Left renal pelvis (tissue), 4 donors: ENCODE measurements at regions not wholly inside any gene's neighbourhood (a gene's known extent, or its start where the extent isn't known, plus 50 kb on each side); places are given as distances from the start of the nearest gene placed in this dataset.

Experiments used
- DNase-seq, 4 donors: peaks; one replicate each; pipeline ENCODE4 v3.0.0-alpha.2; 2013; ENCODE audit warnings: low read depth in 4 of 4, low spot score in 3 of 4

DNA sequence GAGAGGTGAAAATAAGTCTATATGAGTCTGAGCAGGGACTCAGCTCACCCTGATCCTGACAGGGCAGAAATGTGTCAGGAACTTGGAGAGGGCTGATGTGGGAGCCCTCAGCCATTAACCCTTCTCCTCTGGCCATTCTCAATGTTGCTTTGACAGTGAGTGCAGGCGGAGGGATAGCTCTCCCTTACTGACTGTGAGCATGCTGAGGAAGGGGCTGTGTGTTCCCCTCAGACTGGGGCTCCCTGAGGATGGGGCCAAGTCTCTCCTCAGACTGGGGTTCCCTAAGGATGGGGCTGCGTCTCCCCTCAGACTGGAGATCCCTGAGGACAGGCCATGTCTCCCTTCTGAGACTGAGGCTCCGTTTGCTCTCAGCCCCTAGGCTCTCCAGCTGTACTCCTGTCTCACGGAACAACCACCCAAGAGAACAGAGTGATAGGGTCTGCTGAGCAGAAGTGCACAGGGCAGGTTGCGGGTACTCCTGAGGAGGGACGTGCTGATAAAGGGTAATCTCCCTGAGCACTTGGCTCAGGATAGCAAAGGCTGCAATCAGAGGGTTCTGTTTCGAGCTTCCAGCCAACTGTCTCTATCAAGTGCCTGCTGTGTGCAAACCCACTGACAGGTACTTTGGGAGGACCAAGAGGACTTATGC lies 141.0 kb downstream of the MRPL14 start:
- DNase-seq = no peak

DNA sequence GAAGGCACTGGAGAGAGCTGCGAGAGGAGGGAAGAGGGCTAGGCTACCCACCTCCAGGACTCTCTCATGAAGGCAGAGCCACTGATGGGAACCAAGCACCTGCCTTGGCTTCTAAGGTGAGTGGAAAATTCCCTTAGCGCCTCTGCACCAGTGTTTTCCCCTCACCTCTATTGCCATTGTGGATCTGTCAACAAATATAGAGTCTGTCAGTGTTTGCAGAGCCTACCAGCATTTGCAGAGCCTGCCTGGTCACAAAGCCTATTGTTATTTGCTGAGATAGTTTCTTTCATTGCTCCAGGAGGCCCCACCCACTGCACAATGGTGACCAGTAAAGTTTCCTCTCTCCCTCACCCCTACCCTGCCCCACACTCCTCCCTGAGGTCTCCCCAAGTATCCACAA lies 141.9 kb downstream of the MRPL14 start:
- DNase-seq = no peak

DNA sequence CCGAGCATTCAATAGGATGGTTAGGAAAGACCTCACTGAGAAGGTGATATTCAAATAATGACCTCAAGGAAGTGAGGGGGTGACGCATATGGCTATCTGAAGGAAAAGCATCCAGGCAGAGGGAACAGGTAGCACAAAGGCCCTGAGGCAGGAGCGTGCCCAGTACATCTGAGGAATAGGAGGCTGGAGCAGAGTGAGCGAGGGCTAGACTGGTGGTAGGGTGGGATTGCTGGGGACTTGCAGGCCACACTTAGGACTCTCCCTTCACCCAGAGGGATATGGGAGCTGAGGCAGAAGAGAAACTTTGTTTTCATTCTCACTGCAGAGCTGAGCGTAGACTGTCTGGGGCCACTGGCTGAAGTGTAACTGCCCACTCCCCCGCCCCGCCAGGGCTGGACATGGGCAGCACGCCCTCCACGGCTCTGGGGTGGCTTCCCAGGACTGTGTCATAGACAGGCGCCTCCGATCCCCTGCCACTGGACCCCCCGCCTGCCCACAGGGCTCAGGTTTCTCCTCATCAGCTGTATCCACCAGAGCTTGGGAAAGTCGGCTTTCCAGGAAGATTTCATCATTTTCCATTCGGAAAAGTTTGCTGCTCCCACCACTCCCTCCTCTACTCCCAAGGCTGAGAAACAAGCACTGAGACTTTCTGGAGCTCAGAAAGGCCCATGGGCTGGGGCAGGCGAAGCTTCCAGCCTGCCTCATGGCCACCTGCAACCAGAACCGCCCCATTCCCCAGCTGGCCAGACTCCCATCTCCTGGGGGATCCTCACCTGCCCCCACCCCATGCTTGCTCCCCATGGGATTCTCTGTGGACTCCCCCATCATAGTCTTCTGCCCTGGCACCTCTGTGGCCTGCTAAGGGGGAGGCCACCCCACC lies 142.6 kb downstream of the MRPL14 start:
- no peak for DNase-seq

DNA sequence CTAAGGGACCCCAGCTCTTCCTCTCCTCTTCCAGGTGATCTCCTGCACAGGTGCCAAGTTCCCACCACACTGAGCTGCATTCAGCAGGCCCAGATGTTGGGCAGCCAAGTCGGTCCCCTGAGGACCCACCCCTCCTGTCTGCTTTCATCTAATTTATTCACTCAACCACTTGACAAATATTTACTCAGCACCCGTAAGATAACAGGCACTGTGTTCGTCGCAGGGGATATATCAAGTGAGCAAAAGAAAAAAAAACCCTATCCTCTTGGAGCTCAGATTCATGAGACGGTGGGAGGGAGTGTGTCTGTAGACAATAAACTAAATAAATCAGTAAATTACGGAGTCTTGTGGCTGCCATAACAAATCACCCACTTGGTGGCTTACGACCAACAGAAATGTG lies 143.6 kb downstream of the MRPL14 start:
- no peak for DNase-seq

DNA sequence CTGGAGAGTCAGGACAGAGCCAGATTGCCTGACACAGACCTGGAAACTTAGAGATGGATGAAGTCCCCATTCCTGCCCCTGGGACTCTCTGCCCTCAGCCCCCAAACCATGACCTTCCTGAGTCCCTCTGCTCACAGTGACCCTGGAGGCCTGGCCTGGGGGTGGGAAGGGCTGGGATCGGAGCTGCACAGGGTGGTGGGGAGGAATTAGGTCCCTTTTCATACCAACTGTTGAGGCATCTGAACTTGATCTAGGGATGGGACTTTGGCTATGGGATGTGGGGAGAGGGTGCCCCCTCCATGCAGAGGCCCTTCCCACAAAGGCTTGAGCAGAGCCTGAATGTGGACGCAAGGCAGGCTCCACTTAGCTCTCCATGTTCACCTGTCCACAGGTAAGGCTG lies 144.1 kb downstream of the MRPL14 start:
- no peak for DNase-seq

DNA sequence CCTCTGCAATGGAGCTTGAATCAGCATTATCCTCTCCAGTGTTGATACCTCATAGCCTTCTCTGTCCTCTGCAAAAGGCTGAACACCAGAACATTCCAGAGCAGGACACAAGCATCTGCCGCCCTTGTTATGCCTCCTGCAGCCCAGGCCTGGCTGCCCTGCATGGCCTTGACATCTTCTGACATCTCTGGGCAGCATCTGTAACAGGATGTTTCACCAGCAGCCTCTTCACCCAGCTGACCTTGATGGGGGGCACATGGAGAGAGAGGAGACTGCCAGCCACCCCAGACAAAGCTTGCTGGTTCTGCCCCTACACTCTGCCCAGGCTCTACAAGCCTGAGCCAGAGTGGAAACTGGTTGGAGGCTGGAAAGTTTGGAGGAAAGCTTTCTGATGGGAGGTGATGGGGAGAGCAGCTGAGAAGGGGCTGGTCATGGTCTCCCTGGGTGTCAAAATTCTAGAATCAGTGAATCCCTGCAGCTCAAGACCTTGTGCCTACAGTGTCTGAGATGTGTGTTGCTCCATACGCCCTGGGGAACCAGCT lies 145.1 kb downstream of the MRPL14 start:
- DNase-seq = no peak

DNA sequence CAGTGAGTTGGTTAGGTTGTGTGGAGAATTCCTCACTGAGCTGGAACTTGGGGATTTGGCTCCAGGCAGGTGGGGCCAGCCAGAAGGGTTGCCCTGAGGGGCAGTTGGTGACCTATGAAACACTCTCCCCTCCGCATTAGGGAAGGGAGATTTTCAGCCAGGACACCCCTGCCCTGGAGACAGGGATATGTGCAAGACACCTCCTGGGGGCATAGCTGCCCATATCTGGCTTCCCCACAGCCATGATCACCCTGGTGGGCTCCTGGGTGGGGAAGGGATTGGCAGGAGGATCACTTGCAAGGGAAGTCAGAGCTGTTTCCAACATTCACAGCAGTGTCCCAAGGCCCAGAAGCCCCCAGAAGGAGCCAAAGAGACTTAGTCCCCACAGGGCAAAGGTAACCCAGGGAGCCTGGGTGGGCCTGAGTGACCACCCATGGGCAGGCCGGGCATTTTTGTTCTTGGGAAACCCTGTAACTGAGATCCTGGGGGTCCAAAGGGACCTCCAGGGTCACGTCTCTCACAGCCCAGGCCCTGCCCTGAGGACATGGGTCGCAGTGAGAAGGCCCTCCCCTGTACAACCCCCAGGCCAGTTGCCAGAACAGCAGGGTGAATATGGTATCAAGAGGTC lies 145.8 kb downstream of the MRPL14 start:
- no peak for DNase-seq

DNA sequence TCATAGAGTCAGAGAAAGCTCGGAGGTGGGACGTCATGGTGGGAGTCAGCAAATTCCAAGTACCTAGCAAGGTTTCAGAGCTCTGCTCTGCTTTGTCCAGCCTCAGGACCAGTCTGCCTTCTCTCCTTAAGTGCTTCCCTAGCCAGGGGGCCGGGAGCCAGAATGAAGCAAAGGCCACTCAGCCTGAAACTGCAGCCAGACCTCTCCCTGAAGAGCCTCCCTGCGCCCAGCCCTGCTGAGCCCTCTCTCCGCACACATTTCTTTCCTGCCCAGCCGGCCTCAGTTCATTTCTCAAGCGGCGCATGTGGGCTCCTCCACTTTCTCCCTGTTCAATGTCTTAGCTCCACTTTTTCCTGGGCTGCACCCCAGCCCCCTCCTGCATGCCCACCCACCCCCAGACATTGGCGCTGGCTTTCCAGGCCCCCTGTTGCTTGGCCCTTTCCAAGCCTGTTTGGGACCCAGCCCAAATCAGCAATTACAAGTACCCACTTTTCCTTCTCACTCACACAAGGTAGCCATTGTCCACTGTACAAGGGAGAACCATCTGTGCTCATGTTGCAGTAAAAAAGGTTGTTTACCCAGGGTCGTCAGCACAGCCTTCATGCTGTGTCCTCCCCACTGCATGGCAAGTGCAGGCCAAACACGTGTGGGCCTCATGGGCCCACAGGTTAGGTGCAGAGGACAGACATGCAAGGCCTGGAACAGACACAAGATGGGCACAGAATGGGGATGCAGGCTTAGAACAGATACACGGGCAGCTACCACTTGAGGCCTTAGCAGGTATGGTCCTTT lies 147.1 kb downstream of the MRPL14 start:
- DNase-seq = no peak

DNA sequence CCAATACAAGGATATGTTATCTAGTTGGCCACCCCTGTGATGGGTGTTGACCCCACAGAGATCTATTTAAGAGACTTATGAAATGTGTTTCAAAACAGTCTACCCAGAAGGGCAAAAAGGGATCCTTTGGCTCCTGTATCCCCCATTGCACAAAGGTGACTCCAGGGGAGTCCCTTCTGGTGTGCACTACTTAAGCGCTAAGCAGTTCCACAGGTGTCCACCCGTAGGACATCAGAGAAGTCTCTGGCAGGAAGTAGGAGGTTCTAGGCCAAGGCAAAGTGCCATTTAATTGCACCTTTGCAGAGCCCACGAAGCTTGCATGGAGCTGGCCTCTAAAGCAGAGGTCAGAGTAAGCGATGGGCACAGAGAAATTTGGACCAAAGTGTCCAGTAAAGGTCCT lies 147.7 kb downstream of the MRPL14 start:
- DNase-seq = no peak

DNA sequence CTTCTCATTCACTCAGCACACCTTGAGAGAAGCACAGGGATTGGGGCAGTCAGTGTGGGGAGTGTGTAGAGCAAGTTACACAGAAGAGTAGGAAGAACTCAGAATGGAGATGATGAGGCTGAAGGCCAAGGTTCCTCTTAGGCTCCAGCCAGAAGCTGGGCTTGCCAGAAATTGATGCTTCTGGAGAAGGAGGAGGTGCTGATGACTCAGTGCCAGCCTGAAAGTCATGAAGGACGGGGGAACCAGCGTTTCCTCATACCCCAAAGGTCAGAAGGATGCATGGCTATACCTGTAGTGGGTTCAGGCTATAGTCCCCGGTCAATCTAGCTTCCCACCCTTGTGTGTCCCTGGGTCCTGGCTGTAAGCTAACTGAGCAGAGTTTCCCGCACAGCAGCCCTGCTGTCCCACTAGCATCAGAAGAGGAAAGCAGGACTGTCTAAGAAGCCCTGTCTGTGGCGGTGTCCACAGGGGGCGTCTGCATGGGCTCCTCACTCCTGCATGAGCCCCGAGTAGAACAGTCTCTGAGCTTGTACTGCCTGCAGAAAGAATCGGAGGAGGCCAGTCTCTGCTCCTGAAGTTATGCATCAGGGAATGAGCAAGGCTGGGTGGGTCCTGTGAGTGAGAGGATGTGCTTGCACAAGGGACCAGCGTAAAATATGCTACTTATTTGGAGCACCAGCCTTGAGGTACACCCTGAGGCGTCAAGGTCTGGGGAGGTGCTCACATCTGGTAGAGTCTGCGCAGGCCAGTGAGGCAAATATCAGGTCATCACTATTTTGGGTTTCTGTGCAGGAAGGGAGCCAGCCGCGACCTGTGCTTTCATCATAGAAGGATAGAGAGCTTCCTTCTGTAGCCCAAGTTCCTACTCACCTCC lies 148.5 kb downstream of the MRPL14 start:
- no peak for DNase-seq

DNA sequence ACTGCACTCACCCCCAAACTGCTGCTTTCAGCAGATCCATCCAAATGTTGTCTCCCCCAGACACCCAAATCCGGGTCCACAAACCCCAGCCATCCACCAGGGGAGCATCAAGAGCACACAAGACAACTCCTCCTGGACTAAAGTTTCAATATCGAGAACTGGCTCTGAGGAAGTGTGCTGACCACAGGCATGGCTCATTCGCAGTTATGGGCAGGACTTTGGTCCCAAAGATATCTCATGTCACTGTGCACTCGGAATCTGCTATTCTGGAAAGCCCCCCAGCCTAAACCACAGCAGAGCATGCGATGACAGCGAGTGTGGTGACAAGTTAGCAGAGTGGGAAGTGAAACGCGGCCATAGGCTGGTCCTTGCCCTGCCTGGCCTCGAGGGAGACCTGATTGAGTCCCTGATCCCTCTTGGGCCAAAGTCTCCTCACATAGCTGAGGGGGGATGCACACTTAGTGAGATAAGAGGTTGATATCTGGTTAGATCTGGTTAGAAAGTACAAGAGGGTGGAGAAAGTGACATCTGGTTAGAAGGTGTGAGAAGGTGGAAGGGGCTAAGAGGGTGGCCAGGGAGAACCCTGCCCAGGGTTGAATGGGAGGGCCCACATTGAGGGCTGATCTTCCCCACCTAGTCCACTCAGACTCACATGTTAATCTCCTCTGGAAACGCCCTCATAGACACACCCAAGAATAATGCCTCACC lies 149.7 kb downstream of the MRPL14 start:
- no peak for DNase-seq

DNA sequence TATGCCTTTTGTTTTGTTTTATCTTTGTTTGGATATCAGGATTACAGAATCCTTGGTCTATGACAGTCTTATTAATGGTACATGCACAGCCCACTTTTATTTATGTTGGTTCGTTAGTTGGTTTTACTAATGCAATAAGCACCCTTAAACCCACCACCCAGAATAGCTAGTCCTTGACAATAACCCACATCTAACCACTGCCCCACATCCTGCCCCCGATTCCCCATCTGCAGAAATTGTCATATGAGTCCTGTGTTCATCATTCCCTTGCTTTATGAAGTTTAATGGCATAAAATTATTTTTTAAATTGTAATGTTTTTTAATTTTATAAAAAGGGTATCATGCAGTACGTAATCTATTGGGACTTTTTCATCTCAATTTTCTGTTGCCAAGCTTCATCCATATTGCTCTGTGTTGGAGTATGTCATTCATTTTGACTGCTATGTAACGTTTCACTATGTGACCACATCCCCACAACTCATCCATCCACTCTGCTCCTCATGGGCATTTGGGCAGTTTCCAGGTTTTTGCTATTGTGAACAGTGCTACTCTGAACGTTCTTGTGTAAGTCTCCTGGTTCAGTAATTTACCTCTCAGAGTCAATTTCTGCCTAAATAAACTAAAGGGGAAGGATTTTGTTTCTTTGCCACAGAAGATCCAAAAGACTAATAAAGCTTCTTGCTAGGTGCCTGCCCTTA lies 150.4 kb downstream of the MRPL14 start:
- DNase-seq = no peak

DNA sequence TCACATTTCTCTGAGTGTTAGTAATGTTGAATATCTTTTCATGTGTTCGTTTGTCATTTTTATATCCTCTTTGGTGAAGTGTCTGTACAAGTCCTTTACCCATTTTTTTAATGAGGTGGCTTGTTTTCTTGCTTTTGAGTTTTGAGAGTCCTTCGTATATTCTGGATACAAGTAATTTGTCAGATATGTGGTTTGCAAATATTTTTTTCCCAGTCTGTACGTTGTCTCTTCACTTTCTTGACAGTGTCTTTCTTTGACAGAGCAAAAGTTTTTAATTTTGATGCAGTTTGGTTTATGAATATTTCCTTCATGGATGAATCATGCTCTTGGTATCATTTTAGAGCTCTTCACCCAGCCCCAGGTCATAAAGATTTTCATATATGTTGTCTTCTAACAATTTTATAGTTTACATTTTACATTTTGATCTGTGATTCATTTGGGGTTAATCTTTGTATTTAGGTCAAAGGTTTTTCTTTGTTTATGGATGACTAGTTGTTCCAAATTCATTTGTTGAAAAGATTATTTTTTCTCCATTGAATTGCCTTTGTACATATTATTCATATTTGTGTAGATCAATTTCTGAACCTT lies 152.5 kb downstream of the MRPL14 start:
- DNase-seq = no peak

DNA sequence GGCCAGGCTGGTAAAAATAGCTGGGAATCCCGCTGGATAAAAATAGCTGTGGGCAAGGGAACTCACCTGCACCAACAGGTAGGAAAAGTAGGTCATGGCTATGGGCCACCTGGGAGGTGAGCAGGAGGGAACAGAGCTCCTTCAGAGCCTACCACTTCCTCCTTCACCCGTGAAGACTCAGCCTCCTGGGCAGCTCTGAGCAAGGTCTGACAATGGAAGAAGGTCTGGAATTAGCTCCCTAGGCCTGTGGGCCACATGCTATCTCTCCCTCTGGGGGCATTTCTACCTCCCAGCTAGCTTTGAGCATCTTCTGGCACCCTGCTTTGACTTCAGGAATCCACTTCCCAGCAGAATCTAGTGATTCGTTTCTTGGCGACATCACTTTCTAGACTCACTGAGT lies 153.9 kb downstream of the MRPL14 start:
- DNase-seq = no peak

DNA sequence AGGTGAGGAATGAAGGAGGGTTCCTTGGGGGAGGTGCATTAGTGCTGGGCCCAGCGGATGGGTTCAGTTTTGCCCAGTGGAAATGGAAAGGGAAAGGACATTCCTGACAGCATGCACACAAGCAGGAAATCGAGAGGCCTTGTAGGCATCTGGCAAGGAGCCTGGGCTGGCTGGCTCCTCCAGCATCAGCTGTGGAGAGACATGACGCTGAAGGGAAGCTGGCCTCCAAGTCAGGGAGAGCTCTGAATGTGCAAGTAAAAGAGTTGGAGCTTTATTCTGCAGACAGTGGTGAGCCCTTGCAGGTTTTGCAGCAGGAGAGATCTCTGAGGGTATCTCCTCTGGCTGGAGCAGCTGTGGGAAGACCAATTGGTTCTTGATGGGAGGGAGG lies 154.3 kb downstream of the MRPL14 start:
- no peak for DNase-seq

DNA sequence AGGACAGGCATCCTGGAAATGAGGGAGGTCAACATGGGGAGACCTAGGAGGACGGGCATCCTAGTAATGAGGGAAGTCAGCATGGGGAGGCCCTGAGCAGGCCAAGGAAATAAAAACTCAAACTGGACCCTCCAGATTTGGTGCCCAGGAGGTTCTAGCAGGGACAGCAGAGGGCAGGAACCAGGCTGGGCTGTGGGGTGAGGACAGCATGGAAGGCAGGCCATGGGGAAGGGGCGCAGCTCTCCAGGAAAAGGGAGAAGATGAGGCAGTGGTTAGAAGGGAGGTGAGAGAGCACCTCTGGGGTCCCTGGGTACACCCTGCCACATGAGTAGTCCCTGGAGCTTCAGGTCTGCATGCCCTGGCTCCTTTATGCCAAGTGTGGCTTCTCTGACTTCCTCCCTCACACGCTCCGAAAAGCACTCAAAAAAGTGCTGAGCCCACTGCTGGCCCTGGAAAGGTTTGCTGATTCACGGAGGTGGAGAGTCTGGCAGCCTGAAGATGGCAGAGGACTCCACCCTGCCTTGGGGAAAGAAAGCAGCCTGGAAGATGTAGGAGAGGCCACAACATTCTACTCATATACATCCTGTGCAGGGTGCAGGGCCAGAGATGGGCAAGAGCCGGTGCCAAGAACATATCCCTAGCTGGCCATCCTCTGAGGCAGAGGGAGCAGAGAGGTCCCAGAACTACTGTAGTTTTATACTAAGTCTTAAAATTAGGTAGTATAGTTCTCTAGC lies 154.9 kb downstream of the MRPL14 start:
- no peak for DNase-seq

DNA sequence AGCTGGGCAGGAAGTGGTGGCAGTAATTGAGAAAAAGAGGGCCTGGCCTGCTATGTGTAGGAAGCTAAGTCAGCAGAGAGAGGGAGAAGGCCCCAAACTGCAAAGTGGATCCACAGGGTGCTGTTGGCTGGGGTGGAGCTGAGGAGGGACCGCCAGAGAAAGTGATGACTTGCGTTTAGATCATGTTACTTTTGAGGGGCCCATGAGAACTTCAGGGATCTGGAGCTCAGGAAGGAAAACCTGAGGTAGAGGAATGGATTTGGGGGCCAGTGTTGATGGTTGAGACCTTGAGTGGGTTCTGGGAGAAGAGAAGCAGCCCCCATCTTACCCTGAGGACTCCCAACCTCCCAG lies 155.5 kb downstream of the MRPL14 start:
- DNase-seq = no peak
